Medulla oblongata (tissue), 1 donor: ENCODE measurements at regions not wholly inside any gene's neighbourhood (a gene's known extent, or its start where the extent isn't known, plus 50 kb on each side); places are given as distances from the start of the nearest gene placed in this dataset.
"Not testable (repeated sequence)": the region's sequence is repeated elsewhere in the genome, so short reads cannot be mapped to it uniquely, and the experiment has no call there.

Experiments
- DNase-seq: peaks from one replicate; pipeline ENCODE4 v3.0.0-alpha.2; 2015; ENCODE audit errors: extremely low spot score

- no peak for DNase-seq
Measured at GRCh38 chr3:110608566-110608965, 463.1 kb upstream of the NECTIN3 start.

GRCh38 chr3:110612045-110612444, 459.6 kb upstream of the NECTIN3 start:
- DNase-seq = no peak

GRCh38 chr3:110614186-110614585, 457.4 kb upstream of the NECTIN3 start:
- DNase-seq = no peak

GRCh38 chr3:110615454-110615853, 456.2 kb upstream of the NECTIN3 start:
- DNase-seq = no peak

- DNase-seq = no peak
Measured at GRCh38 chr3:110618512-110619226, 452.9 kb upstream of the NECTIN3 start.

- DNase-seq = no peak
Measured at GRCh38 chr3:110620118-110620517, 451.5 kb upstream of the NECTIN3 start.

- no peak for DNase-seq
Measured at GRCh38 chr3:110623571-110623970, 448.0 kb upstream of the NECTIN3 start.

- DNase-seq = no peak
Measured at GRCh38 chr3:110624576-110624975, 447.0 kb upstream of the NECTIN3 start.

- no peak for DNase-seq
Measured at GRCh38 chr3:110625201-110625747, 446.3 kb upstream of the NECTIN3 start.

- not testable (repeated sequence) for DNase-seq
Measured at GRCh38 chr3:110626652-110627111, 444.9 kb upstream of the NECTIN3 start.

- no peak for DNase-seq
Measured at GRCh38 chr3:110628650-110629301, 442.8 kb upstream of the NECTIN3 start.

GRCh38 chr3:110629917-110630316, 441.7 kb upstream of the NECTIN3 start:
- DNase-seq = no peak

GRCh38 chr3:110644203-110644602, 427.4 kb upstream of the NECTIN3 start:
- DNase-seq = no peak

- DNase-seq = no peak
Measured at GRCh38 chr3:110646055-110646454, 425.6 kb upstream of the NECTIN3 start.

- DNase-seq = no peak
Measured at GRCh38 chr3:110646496-110646895, 425.1 kb upstream of the NECTIN3 start.

- no peak for DNase-seq
Measured at GRCh38 chr3:110647586-110647985, 424.0 kb upstream of the NECTIN3 start.

GRCh38 chr3:110650741-110651140, 420.9 kb upstream of the NECTIN3 start:
- no peak for DNase-seq

- no peak for DNase-seq
Measured at GRCh38 chr3:110654843-110655502, 416.6 kb upstream of the NECTIN3 start.

- DNase-seq = no peak
Measured at GRCh38 chr3:110656394-110657025, 415.1 kb upstream of the NECTIN3 start.

GRCh38 chr3:110664148-110664547, 407.5 kb upstream of the NECTIN3 start:
- no peak for DNase-seq

- DNase-seq = no peak
Measured at GRCh38 chr3:110666495-110666894, 405.1 kb upstream of the NECTIN3 start.

GRCh38 chr3:110667216-110667615, 404.4 kb upstream of the NECTIN3 start:
- DNase-seq = no peak
